HG03460 (cell line): ENCODE measurements at regions not wholly inside any gene's neighbourhood (a gene's known extent, or its start where the extent isn't known, plus 50 kb on each side); places are given as distances from the start of the nearest gene placed in this dataset.

Source experiments
- ATAC-seq: cut with Tn5 transposase; IDR thresholded peaks from one replicate; pipeline ENCODE4 v1.9.1; 2021; ENCODE audit not compliant: unreplicated experiment

- ATAC-seq, result no peak
Measured at GRCh38 chrX:39808471-39808917, 289.3 kb downstream of the BCOR start.

GRCh38 chrX:39809331-39809730 lies 288.4 kb downstream of the BCOR start:
- ATAC-seq, result no peak

- ATAC-seq, result no peak
Measured at GRCh38 chrX:39810901-39811300, 286.9 kb downstream of the BCOR start.

- no peak for ATAC-seq
Measured at GRCh38 chrX:39811376-39811775, 286.4 kb downstream of the BCOR start.

GRCh38 chrX:39813631-39814277 lies 284.0 kb downstream of the BCOR start:
- no peak for ATAC-seq

GRCh38 chrX:39814391-39814790 lies 283.4 kb downstream of the BCOR start:
- no peak for ATAC-seq

GRCh38 chrX:39815631-39816030 lies 282.1 kb downstream of the BCOR start:
- ATAC-seq, result peak; percentile 71

- ATAC-seq, result no peak
Measured at GRCh38 chrX:39816871-39817731, 280.7 kb downstream of the BCOR start.

GRCh38 chrX:39817754-39818470 lies 279.8 kb downstream of the BCOR start:
- ATAC-seq, result no peak

- no peak for ATAC-seq
Measured at GRCh38 chrX:39818750-39819149, 279.0 kb downstream of the BCOR start.

- no peak for ATAC-seq
Measured at GRCh38 chrX:39819921-39820849, 277.6 kb downstream of the BCOR start.

- no peak for ATAC-seq
Measured at GRCh38 chrX:39820938-39821708, 276.6 kb downstream of the BCOR start.

GRCh38 chrX:39821709-39822095 lies 276.1 kb downstream of the BCOR start:
- no peak for ATAC-seq

GRCh38 chrX:39822133-39822748 lies 275.5 kb downstream of the BCOR start:
- ATAC-seq, result no peak

GRCh38 chrX:39823424-39823823 lies 274.3 kb downstream of the BCOR start:
- ATAC-seq, result no peak

- no peak for ATAC-seq
Measured at GRCh38 chrX:39823854-39824253, 273.9 kb downstream of the BCOR start.

- no peak for ATAC-seq
Measured at GRCh38 chrX:39826813-39827543, 270.8 kb downstream of the BCOR start.

- ATAC-seq, result peak; percentile 95
Measured at GRCh38 chrX:39827951-39828350, 269.8 kb downstream of the BCOR start.

- no peak for ATAC-seq
Measured at GRCh38 chrX:39828971-39829370, 268.8 kb downstream of the BCOR start.
